ENCODE measurements at regions not wholly inside any gene's neighbourhood (a gene's known extent, or its start where the extent isn't known, plus 50 kb on each side); places are given as distances from the start of the nearest gene placed in this dataset.

GRCh38 chr16:25501530-25502255, 190.1 kb upstream of the HS3ST4 start:
- CTCF ChIA-PET: no interaction called here
- intact Hi-C loops (cut with DNase I, micrococcal nuclease): no loop called here
- no peak for DNase-seq

GRCh38 chr16:25494292-25494691, 197.5 kb upstream of the HS3ST4 start:
- H3K27ac Mint-ChIP-seq: no peak overlapping the region
- ChIA-PET POLR2A (no interaction called here), CTCF (interaction anchor here (0.6 kb wide), 1 partner anchor 261 kb away, joined by 3 read pairs; no protein-coding TSS in a partner anchor)
- H3K27me3 Mint-ChIP-seq: peaks cover 20% of the 10 kb centered on the region
- intact Hi-C loops (cut with DNase I, micrococcal nuclease): no loop called here
- DNase-seq (no peak), ATAC-seq (no peak)
- no peaks in the 10 kb centered on the region for H3K9me3 Mint-ChIP-seq (ENCODE audit: low read depth)
- H3K4me3 Mint-ChIP-seq: no peak overlapping the region
- H3K4me1 Mint-ChIP-seq: no peaks in the 10 kb centered on the region
- H3K36me3 Mint-ChIP-seq (ENCODE audit: low read depth): no peaks in the 10 kb centered on the region

More at GRCh38 chr16:25501530-25502255, 190.1 kb upstream of the HS3ST4 start:
- Mint-ChIP-seq H3K9me3 (ENCODE audit: low read depth) (no peaks in the 10 kb centered on the region), H3K27me3 (peaks cover 15% of the 10 kb centered on the region), H3K27ac (no peak overlapping the region), H3K36me3 (ENCODE audit: low read depth) (no peaks in the 10 kb centered on the region), H3K4me3 (no peak overlapping the region), H3K4me1 (no peaks in the 10 kb centered on the region)
- ATAC-seq: no peak
- POLR2A ChIA-PET: no interaction called here

- Mint-ChIP-seq H3K4me3 (no peak overlapping the region), H3K36me3 (ENCODE audit: low read depth) (no peaks in the 10 kb centered on the region), H3K27me3 (peaks cover 16% of the 10 kb centered on the region), H3K9me3 (ENCODE audit: low read depth) (no peaks in the 10 kb centered on the region), H3K27ac (no peak overlapping the region), H3K4me1 (no peaks in the 10 kb centered on the region)
- ChIA-PET POLR2A (no interaction called here), CTCF (interaction anchor here (0.6 kb wide), 1 partner anchor 17 kb away, joined by 3 read pairs; no protein-coding TSS in a partner anchor)
- intact Hi-C loops (cut with DNase I, micrococcal nuclease): no loop called here
- DNase-seq (no peak), ATAC-seq (no peak)
Observed at GRCh38 chr16:25493136-25493811, 198.5 kb upstream of the HS3ST4 start.

DNA sequence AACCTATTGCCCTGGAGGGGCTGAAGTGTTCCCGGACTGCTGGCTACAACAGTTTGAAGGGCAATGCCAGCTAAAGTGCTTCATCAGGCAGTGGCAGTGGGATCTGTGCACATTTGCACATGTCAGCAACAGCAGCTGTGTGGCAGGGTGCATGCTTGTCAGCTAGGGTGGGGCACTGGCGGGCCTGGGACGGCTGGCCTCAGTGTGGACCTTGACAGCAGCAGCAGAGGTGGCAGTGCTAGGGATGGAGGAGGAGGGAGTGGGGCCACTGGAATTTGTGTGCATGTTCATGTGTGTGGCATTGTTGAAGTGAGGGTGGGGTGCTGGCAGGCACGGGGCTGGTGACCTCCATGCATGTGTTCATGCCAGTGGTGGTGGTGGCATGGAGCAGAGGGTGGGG, 203.3 kb upstream of the HS3ST4 start:
- CTCF ChIA-PET: no interaction called here
- H3K4me3 Mint-ChIP-seq: no peak overlapping the region
- ATAC-seq (no peak), DNase-seq (no peak)
- no peaks in the 10 kb centered on the region for H3K4me1 Mint-ChIP-seq
- H3K36me3 Mint-ChIP-seq (ENCODE audit: low read depth): no peaks in the 10 kb centered on the region
- no peaks in the 10 kb centered on the region for H3K9me3 Mint-ChIP-seq (ENCODE audit: low read depth)
- POLR2A ChIA-PET: no interaction called here
- H3K27me3 Mint-ChIP-seq: peaks cover 8% of the 10 kb centered on the region
- H3K27ac Mint-ChIP-seq: no peak overlapping the region
- intact Hi-C loops (cut with DNase I, micrococcal nuclease): no loop called here

GRCh38 chr16:25487888-25488287, 203.9 kb upstream of the HS3ST4 start:
- no peak overlapping the region for H3K27ac Mint-ChIP-seq
- peaks cover 6% of the 10 kb centered on the region for H3K27me3 Mint-ChIP-seq
- H3K4me1 Mint-ChIP-seq: no peaks in the 10 kb centered on the region
- intact Hi-C loops (cut with DNase I, micrococcal nuclease): no loop called here
- ATAC-seq: no peak
- DNase-seq: no peak
- no peaks in the 10 kb centered on the region for H3K36me3 Mint-ChIP-seq (ENCODE audit: low read depth)
- ChIA-PET CTCF (no interaction called here), POLR2A (no interaction called here)
- H3K9me3 Mint-ChIP-seq (ENCODE audit: low read depth): no peaks in the 10 kb centered on the region
- no peak overlapping the region for H3K4me3 Mint-ChIP-seq

DNA sequence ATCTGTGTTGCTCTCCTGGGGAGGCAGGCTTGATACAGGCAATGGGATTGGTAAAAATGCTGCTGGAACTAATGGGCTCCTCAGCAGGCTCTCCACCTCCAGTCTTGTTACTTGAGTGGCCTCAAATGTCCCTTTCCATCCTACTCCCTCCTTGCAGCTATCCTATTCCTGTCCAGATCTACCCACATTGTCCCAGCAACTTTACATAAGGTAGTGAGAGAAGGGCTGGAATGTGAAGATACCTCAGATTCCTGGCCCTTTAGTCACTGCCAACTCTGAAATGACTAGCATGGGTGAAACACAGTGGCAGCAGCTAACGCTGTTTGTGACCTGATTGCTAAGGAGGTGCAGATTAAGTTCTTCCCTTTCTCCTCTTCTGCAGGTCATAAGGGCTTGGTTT, 210.1 kb upstream of the HS3ST4 start:
- Mint-ChIP-seq H3K27me3 (peaks cover 2% of the 10 kb centered on the region), H3K9me3 (ENCODE audit: low read depth) (no peaks in the 10 kb centered on the region), H3K36me3 (ENCODE audit: low read depth) (no peaks in the 10 kb centered on the region), H3K27ac (no peak overlapping the region), H3K4me1 (no peaks in the 10 kb centered on the region), H3K4me3 (no peak overlapping the region)
- DNase-seq: no peak
- CTCF ChIA-PET: no interaction called here
- POLR2A ChIA-PET: no interaction called here
- no peak for ATAC-seq
- intact Hi-C loops (cut with DNase I, micrococcal nuclease): no loop called here

DNA sequence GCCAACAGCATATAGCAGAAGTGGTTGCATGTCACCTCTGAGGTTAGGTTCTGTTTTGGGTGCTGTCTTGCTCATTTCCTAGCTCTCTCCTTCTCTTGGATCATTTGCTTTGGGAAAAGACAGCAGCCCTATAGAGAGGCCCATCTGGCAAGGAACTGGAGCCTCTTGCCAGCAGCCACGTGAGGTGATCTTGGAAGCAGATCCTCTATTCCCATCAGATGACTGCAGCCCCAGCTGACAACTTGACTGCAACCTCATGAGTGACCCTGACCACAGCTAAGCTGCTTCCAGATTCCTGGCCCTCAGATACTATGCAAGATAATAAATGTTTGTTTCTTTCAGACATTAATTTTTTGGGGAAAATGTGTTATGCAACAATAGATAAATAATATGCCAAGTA, 213.3 kb upstream of the HS3ST4 start:
- ATAC-seq: no peak
- Mint-ChIP-seq H3K27ac (no peak overlapping the region), H3K4me1 (no peaks in the 10 kb centered on the region), H3K36me3 (ENCODE audit: low read depth) (no peaks in the 10 kb centered on the region), H3K27me3 (peaks cover 2% of the 10 kb centered on the region), H3K4me3 (no peak overlapping the region), H3K9me3 (ENCODE audit: low read depth) (no peaks in the 10 kb centered on the region)
- ChIA-PET POLR2A (no interaction called here), CTCF (interaction anchor here (0.7 kb wide), 1 partner anchor 610 kb away, joined by 3 read pairs; no protein-coding TSS in a partner anchor)
- intact Hi-C loops (cut with DNase I, micrococcal nuclease): no loop called here
- DNase-seq: no peak

GRCh38 chr16:25464058-25464457, 206.4 kb upstream of the ZKSCAN2 start:
- H3K36me3 Mint-ChIP-seq (ENCODE audit: low read depth): no peaks in the 10 kb centered on the region
- no peak overlapping the region for H3K27ac Mint-ChIP-seq
- no peaks in the 10 kb centered on the region for H3K9me3 Mint-ChIP-seq (ENCODE audit: low read depth)
- ATAC-seq (no peak), DNase-seq (no peak)
- intact Hi-C loops (cut with DNase I, micrococcal nuclease): no loop called here
- peaks cover 11% of the 10 kb centered on the region for H3K27me3 Mint-ChIP-seq
- ChIA-PET CTCF (no interaction called here), POLR2A (no interaction called here)
- H3K4me1 Mint-ChIP-seq: no peaks in the 10 kb centered on the region
- no peak overlapping the region for H3K4me3 Mint-ChIP-seq

GRCh38 chr16:25449802-25450201, 192.2 kb upstream of the ZKSCAN2 start:
- Mint-ChIP-seq H3K36me3 (ENCODE audit: low read depth) (no peaks in the 10 kb centered on the region), H3K4me1 (no peaks in the 10 kb centered on the region), H3K27ac (no peak overlapping the region), H3K4me3 (no peak overlapping the region), H3K9me3 (ENCODE audit: low read depth) (peaks cover 11% of the 10 kb centered on the region), H3K27me3 (peaks cover 7% of the 10 kb centered on the region)
- ChIA-PET CTCF (no interaction called here), POLR2A (no interaction called here)
- intact Hi-C loops (cut with DNase I, micrococcal nuclease): no loop called here
- DNase-seq (no peak), ATAC-seq (no peak)

GRCh38 chr16:25443994-25444393, 186.3 kb upstream of the ZKSCAN2 start:
- intact Hi-C loops (cut with DNase I, micrococcal nuclease): no loop called here
- no peak for ATAC-seq

DNA sequence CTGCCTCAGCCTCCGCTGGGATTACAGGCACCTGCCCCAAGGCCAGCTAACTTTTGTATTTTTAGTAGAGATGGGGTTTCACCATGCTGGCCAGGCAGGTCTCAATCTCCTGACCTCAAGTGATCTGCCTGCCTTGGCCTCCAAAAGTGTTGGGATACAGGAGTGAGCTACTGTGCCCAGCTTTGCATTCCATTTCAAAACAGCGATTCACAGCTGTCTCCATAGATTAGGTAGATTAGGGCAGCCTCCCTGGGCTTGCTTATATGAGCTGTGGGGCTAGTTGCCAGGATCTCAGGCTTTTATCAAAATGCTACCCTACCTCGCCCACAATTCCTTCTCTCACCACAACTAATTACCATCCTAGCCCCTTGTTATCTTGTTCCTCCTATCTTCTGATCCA, 176.4 kb upstream of the ZKSCAN2 start:
- ATAC-seq (no peak), DNase-seq (no peak)
- ChIA-PET CTCF (interaction anchor here (0.6 kb wide), 1 partner anchor 944 kb away, joined by 3 read pairs; no protein-coding TSS in a partner anchor), POLR2A (no interaction called here)
- H3K27me3 Mint-ChIP-seq: peaks cover 5% of the 10 kb centered on the region
- H3K36me3 Mint-ChIP-seq (ENCODE audit: low read depth): no peaks in the 10 kb centered on the region
- intact Hi-C loops (cut with DNase I, micrococcal nuclease): no loop called here
- no peaks in the 10 kb centered on the region for H3K4me1 Mint-ChIP-seq
- H3K4me3 Mint-ChIP-seq: no peak overlapping the region
- no peaks in the 10 kb centered on the region for H3K9me3 Mint-ChIP-seq (ENCODE audit: low read depth)
- H3K27ac Mint-ChIP-seq: no peak overlapping the region

More at GRCh38 chr16:25443994-25444393, 186.3 kb upstream of the ZKSCAN2 start:
- Mint-ChIP-seq H3K36me3 (ENCODE audit: low read depth) (no peaks in the 10 kb centered on the region), H3K27me3 (peaks cover 18% of the 10 kb centered on the region), H3K27ac (no peak overlapping the region), H3K4me1 (no peaks in the 10 kb centered on the region), H3K4me3 (no peak overlapping the region), H3K9me3 (ENCODE audit: low read depth) (peaks cover 8% of the 10 kb centered on the region)
- ChIA-PET POLR2A (no interaction called here), CTCF (interaction anchor here (0.8 kb wide), 1 partner anchor 47 kb away, joined by 3 read pairs; no protein-coding TSS in a partner anchor)
- no peak for DNase-seq

GRCh38 chr16:25433388-25433787, 175.7 kb upstream of the ZKSCAN2 start:
- Mint-ChIP-seq H3K4me3 (no peak overlapping the region), H3K27me3 (peaks cover 3% of the 10 kb centered on the region), H3K4me1 (no peaks in the 10 kb centered on the region), H3K36me3 (ENCODE audit: low read depth) (no peaks in the 10 kb centered on the region), H3K27ac (no peak overlapping the region), H3K9me3 (ENCODE audit: low read depth) (no peaks in the 10 kb centered on the region)
- intact Hi-C loops (cut with DNase I, micrococcal nuclease): no loop called here
- POLR2A ChIA-PET: no interaction called here
- CTCF ChIA-PET: no interaction called here
- ATAC-seq (no peak), DNase-seq (no peak)
